Head of caudate nucleus (tissue), 42 donors: ENCODE measurements at regions not wholly inside any gene's neighbourhood (a gene's known extent, or its start where the extent isn't known, plus 50 kb on each side); places are given as distances from the start of the nearest gene placed in this dataset.
"Not testable (repeated sequence)": the region's sequence is repeated elsewhere in the genome, so short reads cannot be mapped to it uniquely, and the experiment has no call there.

Experiments used
- DNase-seq, 42 donors: peaks; one replicate each; pipeline versions ENCODE4 v3.0.0 to v3.0.0-alpha.2; 2020 to 2021; ENCODE audit warnings: mixed read lengths in 7 of 42
- intact Hi-C: fragments of 100-400 bp; cut with DNase I; formaldehyde crosslinking; loops from one replicate; pipeline ENCODE4 v1.15.0; 2022

DNA sequence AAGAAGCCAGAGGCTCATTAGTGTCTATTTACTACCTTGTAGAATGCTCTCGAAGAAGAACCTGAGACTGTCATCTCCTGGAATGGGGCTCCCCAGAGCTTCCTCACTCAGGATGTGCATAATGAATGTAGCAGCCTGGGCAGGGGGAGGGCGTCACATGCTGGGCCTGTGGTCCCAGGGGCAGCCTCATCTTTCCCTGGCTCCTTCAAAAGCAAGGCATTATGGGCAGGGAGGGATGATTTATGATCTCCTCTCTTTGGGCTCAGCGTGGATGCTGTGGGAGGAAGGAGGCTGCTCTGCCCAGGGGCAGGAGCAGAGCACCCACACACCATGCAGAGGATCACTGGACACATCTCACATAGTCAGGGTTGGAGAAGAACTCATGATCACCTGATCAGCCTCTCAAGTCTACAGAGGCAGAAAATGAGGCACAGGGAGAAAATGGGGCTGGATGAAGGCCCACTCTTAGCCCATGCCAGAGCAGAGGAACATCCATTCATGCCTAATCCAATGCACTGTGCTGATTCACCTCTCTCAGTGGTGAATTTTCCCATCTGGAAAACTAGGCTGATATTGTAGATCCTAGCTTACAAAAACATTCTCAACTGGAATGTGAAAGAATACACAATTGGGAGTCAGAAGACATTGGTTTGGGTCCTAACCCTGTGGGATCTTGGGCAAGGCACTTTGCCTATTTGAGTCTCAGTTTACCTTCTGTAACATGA is 173.7 kb downstream of the CARTPT start:
- peak in 2 of 42 donors; percentile 2 to 41 for DNase-seq
- intact Hi-C loops, result no loop called here

DNA sequence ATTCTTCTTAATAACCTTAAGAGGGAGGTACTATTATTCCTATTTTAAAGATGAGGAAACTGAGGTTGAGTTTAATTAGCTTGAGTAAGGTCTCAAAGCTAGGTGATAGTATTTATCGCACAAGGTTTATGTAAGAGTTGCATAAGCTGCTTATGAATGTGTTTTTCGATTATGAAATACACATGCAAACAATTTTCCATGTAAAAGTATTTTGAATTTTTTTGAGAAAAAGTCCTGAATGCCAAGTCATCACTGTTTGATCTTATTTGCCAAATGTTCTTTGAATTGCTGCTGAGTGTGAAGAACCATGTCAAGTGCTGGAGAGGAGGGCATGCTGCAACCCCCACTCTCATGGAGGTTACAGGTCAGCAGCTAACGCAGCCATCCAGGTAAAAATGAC is 174.4 kb downstream of the CARTPT start:
- intact Hi-C loops, result no loop called here
- no peak for DNase-seq

DNA sequence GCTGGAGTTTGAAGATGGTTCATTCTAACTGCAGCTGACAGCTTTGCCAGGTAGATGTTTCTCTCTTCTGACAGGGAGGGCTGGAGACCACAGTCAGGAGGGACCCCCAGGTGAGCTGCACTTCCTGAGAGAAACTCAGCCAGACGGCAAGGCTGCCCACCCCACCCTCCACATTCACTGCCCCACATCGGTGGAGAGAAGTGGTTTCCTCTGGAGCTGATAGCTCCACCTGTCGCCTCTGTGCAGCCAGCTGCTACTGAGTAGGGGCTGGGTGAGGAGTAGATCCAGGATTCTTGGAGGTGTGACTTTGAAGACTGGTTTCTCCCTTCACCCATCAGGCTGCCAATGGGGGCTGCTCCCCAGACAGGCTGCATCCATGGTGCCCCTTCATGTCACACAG is 175.0 kb downstream of the CARTPT start:
- DNase-seq, result no peak
- intact Hi-C loops, result no loop called here

DNA sequence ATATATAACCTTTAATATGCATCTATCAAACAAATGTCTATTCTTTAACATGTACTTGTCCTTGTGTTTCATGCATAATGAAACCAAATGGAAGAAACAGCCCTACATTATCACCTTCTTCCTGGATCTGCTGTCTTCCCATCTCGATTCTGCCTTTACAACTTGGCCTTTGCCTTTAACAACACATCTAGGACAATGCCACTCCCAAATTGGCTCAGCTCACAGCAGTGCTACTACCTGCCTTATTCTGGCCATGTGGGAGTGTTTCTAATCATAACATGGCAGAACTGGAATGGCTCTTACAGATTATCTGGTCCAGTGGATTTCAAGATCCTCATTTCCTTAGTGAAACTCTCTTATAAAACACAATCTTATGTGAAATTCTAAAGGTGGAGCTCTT is 176.5 kb downstream of the CARTPT start:
- no peak for DNase-seq
- intact Hi-C loops, result no loop called here

DNA sequence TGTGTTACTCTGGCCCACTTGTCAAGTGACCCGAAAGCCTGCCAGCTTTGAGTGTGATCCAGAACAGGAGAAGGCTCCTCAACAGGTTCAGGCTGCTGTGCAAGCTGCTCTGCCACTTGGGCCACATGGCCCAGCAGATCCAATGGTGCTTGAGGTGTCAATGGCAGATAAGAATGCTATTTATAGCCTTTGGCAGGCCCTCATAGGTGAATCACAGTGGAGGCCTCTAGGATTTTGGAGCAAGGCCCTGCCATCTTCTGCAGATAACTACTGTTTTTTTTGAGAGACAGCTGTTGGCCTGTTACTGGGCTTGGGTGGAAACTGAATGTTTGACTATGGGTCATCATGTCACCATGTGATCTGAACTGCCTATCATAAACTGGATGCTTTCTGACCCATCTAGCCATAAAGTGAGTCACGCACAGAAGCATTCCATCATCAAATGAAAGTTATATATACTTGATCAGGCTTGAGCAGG is 180.8 kb downstream of the CARTPT start:
- no peak for DNase-seq
- intact Hi-C loops, result no loop called here

DNA sequence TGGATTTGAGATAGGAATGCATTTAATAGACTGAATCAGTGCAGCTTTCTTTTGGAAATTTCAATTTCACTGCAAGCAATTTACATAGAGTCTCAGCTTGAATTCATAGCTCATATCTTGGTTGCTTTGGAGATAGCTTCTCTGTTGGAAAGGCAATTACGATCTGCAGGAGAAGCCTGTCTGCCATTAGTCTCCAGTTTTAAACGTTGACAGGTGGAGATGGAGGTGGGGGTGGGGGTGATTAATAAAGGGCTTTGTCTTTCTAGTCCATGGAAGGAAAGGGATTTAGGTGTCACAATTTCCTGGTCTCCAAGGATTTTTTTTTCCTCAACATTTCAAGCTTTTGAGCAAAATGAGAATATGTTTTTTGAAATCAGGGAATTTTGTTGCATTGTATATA is 184.7 kb downstream of the CARTPT start:
- intact Hi-C loops, result no loop called here
- no peak for DNase-seq

DNA sequence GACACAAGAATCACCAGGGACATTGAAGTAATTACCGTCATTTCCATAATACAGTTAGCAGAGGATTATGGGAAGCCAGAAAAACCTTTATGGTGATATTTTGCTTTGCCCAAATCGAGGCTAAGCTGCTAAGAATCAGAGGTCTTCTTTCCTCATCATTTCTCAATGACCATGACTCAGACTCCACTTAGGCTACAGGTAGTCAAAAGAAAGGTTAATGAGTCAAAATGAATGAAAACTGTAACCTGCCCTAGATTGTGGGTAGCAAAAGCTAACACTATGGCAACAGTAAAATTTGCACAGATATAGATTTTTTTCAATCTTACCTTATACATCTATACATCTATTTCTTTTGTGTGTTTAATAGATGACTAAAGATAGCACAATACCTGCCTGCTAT is 185.8 kb downstream of the CARTPT start:
- no peak for DNase-seq
- intact Hi-C loops, result no loop called here

DNA sequence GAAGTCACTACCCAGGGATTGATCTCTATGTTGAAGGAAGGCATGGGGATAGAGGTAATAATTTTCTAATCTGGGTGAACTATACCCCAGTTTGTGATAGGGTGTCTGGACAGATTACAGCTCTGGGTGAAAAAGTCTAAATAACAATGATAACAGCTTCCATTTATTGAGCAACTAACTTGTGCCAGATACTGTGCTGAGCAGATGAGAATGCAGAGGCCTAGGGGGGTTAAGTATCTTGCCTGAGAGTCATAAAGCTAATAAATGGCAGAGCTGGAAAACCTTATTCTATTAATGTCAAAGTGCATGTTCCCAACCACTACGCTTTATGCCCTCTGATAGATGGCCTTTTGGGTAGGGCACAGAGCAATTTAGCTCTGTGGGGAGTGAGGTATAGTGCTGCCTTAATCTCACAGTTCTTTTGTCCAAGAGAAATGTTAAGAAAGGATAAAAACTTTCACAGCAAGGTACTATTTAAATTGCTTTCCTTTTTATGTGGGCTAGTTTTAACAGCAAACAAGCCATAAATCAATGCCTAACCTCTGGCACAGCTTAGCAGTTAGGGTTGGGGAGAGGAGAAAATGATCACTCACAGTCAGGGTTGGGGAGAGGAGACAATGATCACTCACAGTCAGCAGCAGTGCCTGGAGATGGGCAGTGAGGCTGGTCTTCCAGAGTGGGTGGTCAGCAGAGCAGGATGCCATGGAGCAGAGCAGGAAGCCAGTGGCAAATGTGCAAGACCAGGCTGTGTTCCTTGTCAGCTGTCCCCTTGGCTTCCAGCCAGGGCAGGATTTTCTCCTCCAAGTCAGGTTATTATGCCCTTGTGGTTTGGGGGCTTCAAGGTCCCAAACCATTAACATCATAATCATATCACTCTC is 187.0 kb downstream of the CARTPT start:
- intact Hi-C loops, result no loop called here
- no peak for DNase-seq

DNA sequence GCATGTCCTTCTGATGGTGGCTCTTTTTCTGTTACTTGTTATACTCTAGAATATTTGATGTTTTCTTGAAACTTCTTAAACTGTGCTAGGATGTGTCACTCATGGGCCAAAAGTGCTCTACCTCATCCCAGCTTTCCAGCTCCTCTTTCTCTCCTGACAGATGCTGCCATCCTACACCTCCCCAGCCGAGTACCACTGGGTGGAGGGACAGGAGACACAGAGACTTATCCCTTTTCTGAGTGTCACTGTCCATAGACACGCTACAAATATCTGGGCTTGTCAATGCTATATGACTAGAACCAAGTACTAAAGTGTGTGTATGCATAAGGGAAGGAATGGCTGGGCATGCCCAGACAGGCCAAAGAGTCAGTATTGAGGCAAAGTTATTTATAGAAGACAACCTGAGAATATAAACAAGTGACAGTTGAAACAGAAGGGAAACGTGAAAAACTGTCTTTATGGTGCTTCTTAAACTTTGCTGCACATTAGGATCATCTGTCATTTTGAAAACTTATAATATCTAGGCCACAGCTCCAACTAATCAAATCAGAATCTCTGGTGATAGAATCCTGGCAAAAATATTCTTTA is 188.0 kb downstream of the CARTPT start:
- DNase-seq, result no peak
- intact Hi-C loops, result no loop called here

DNA sequence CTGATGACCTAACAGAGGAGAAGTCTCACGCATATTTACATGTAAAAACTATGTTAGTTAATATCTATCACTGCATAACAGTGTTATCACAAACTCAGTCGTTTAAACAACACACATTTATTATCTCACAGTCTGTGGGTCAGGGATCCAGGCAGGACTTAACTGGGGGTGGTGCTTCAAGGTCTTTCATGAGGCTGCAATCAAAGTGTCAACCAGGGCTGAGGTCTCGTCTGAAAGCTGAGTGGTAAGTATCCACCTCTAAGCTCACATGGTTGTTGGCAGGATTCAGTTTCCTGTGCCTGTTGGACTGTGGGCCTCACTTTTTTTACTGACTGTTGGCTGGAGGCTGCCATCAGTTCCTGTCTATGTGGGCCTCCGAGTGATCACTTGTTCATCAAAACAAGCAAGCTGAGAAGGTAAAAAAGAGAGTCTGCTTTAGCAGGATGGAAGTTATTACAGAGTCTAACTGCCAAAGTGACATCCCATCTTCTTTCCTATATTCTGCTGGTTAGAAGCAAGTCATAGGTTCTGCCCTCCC is 188.6 kb downstream of the CARTPT start:
- intact Hi-C loops, result no loop called here
- no peak for DNase-seq

DNA sequence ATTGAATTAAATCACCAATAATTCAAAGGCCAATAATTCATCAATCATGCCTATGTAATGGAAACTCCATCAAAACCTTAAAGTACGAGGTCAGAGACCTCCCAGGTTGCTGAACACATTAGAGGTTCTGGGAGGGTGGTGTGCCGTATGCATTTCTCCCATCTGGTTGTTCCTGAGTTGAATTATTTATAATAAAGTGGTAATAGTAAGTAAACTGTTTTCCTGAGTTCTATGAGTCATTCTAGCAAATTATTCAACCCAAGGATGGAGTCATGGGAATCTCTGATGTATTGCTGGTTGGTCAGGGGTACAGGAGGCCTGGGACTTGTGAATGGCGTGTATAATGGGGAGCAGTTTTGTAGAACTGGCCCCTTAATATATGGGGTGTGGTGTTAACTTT is 191.7 kb downstream of the CARTPT start:
- DNase-seq, result no peak
- intact Hi-C loops, result no loop called here

DNA sequence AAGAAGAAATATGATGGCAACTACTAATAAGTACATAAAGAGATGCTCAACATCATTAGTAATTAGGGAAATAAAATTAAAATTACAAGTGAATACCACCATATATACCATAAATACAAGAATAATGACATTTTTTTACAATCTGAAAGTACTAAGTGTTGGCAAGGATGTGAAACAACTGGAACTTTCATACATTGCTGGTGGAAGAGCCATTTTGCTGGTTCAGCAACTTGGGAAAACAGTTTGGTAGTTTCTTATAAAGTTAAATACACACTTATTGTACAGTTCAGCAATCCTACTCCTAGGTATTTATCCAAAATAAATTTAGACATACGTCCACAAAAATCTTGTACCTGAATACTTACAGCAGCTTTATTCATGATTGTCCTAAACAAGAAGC is 192.9 kb downstream of the CARTPT start:
- no peak for DNase-seq
- intact Hi-C loops, result no loop called here

DNA sequence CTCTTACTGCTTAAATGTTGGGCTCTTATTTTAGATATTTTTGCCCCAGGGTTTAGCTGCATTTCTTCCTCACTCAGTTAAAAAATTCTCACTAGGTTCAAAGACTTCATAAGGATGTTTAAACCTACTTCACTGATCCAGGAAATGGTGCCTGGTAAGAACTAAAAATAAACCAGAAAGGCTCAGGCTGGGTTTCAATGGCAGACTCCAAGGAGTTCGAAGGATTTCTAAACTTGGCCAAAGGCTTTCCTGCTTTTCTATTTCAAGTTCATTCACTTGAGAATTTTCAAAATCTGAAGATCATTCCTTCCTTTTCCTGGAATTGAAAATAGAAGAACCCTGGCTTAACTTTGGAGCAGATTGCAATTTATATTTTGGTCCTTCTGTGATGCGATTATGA is 193.0 kb upstream of the MAP1B start:
- intact Hi-C loops, result no loop called here
- no peak for DNase-seq

DNA sequence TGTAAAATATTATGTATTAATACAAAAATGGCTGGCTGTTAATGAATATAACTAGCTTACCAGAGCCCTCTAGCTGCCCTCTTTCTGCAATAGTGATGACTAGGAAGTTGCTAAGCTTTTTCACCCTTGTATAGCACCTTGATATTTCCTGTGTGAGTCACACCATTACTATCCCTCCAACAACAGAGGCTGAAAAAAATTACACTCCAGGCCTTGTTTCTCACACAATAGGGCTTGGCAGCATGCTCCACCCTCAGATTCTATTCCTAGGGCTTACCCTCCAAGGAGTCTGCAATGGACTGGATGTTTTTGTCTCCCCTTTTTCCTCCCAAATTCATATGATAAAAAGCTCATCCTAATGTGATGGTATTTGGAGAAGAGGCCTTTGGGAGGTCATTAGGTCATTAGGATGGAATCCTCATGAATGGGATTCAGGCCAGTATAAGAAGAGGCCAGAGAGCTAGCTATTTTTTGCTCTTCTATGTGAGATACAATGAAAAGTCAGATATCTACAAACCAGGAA is 184.6 kb upstream of the MAP1B start:
- no peak for DNase-seq
- intact Hi-C loops, result no loop called here

DNA sequence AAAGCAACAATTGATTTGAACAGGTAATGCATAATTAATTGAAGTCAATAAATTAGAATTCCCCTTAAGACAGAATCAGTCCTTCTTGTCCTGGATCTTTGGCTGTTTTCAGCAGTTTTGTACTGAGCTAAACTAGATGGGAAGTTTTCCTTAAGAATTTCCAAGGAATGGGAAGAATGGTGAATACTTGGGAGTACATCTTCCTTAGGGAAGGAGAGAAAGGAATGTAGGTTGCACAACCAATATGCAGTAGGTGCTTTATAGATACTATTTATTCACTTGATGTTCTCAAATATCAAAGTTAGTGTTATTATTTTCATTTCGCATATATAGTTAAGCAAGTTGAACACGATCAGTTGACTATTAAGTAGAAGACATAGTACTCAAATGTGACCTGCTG is 183.5 kb upstream of the MAP1B start:
- DNase-seq, result no peak
- intact Hi-C loops, result no loop called here

DNA sequence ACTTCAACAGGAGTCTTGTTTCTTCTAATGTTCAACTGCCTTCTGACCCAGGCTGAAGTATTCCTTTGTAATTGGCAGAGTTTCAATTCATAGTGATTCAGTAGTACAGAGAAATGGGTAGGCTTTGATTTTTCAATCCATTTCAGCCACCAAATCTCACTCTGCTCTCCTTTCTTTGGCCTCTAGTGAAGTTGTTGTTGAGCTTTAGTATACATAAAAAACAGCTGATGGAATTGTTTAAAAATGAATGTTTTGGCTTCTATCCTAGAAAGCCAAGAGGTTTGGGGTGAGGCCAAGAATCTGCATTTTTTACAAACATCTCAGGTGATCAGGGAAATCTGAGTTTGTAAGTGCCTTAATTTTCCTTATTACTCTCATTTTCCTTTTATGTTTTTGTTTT is 182.9 kb upstream of the MAP1B start:
- DNase-seq, result no peak
- intact Hi-C loops, result no loop called here

DNA sequence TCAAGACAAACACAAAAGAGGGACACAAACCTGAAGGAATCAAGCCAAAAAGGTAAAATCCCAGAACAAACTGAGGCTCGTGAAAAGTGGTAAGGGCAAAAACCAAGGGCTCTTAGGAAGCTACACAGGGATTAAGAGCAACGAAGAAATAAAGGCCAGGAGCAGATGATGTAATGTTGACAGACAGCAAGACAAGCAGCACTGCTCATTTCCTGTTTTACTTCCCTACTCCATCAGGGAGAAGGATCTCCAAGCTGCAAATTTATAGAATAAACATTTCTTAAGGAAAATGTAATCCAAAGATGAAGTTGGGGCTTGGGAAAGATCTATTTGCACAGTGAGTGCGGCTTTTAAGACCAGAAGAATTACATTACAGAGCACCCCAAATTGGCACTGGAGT is 182.3 kb upstream of the MAP1B start:
- intact Hi-C loops, result no loop called here
- DNase-seq, result no peak

DNA sequence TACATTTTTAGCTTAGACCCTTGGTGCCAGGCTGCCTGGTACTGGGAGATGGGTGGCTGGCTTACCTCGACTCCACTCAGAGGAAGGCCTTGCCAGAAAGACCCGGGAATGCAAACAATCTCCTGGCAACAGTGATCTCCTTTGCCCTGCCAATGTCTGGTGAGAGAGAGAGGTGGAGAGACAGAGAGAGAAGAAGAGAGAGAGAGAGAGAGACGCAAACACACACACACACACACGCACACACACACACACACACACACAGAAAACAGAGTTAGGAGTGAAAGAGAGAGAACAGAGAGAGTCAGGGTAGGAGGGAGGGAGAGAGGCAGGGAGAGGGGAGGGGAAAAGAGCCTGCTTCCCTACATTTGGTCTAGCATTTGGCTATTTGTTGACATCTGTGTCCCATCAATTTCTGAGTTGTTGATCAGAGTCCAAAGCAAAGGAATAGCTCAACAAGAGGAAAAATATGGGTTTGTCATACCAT is 181.6 kb upstream of the MAP1B start:
- intact Hi-C loops, result no loop called here
- no peak for DNase-seq

DNA sequence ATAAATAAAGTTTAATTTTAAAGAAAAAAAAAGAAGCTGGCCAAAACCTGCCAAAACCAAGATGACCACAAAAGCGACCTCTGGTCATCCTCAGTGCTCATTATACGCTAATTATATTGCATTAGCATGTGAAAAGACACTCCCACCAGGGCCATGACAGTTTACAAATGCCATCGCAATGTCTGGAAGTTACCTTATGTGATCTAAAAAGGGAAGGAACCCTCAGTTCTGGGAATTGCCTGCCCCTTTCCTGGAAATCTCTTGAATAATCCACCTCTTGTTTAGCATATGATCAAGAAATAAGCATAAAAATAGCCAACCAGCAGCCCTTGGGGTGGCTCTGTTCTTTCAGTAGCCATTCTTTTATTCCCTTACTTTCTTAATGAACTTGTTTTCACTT is 178.3 kb upstream of the MAP1B start:
- DNase-seq, result no peak
- intact Hi-C loops, result no loop called here

DNA sequence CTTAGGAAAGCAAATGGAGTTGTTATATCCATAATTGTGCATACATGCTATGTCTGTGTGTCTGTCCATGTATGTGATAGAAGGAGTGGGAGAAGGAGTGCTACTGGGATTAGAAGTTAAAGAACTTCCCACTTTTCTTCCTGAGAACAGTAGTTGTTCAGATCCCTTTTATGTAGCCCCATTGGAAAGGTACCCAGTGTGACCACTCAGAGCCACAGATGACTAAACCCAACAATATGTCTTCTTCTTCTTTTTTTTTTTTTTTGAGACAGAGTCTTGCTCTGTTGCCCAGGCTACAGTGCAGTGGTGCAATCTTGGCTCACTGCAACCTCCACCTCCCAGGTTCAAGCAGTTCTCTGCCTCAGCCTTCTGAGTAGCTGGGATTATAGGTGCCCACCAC is 176.7 kb upstream of the MAP1B start:
- intact Hi-C loops, result not testable (repeated sequence)

More for the DNA sequence above, 176.7 kb upstream of the MAP1B start:
- not testable (repeated sequence) for DNase-seq
